Mesothelial cell of epicardium (in vitro differentiated cells): ENCODE measurements at regions not wholly inside any gene's neighbourhood (a gene's known extent, or its start where the extent isn't known, plus 50 kb on each side); places are given as distances from the start of the nearest gene placed in this dataset.

Experiments used
- DNase-seq, 2 experiments: peaks; one replicate each; pipeline ENCODE4 v3.0.0; 2021; ENCODE audit warnings: low spot score in 2 of 2; ENCODE audit not compliant: unreplicated experiment in 2 of 2
- H3K27ac Mint-ChIP-seq: 2 replicates; pipeline ENCODE4 v1.8.0; 2021; ENCODE audit warnings: mixed read lengths
- H3K27me3 Mint-ChIP-seq: 2 replicates; pipeline ENCODE4 v1.8.0; 2021; ENCODE audit warnings: low read depth, mixed read lengths
- H3K36me3 Mint-ChIP-seq: 2 replicates; pipeline ENCODE4 v1.8.0; 2021; ENCODE audit warnings: mixed read lengths
- H3K4me1 Mint-ChIP-seq: 2 replicates; pipeline ENCODE4 v1.8.0; 2021; ENCODE audit warnings: mixed read lengths
- H3K4me3 Mint-ChIP-seq: 2 replicates; pipeline ENCODE4 v1.8.0; 2021; ENCODE audit warnings: mild to moderate bottlenecking, moderate library complexity, mixed read lengths
- H3K9me3 Mint-ChIP-seq: 2 replicates; pipeline ENCODE4 v1.8.0; 2021; ENCODE audit warnings: mixed read lengths
- CTCF ChIP-seq: fragments of 200-600 bp; sonication (generic); IDR thresholded peaks from one replicate; pipeline ENCODE4 v1.5.0; 2021; ENCODE audit warnings: antibody characterized with exemption; ENCODE audit not compliant: unreplicated experiment

- TF ChIP-seq CTCF = no peak
- H3K9me3 Mint-ChIP-seq = no peaks in the 10 kb centered on the region
- H3K4me1 Mint-ChIP-seq = no peaks in the 10 kb centered on the region
- peaks cover 3% of the 10 kb centered on the region for H3K27me3 Mint-ChIP-seq
- no peak overlapping the region for H3K4me3 Mint-ChIP-seq
- H3K27ac Mint-ChIP-seq = no peak overlapping the region
- DNase-seq = no peak
- H3K36me3 Mint-ChIP-seq = no peaks in the 10 kb centered on the region
Observed at GRCh38 chr10:113319479-113319878, 233.4 kb upstream of the HABP2 start.

- Mint-ChIP-seq H3K27ac (no peak overlapping the region), H3K36me3 (no peaks in the 10 kb centered on the region), H3K4me1 (no peaks in the 10 kb centered on the region), H3K4me3 (no peak overlapping the region), H3K27me3 (peaks cover 3% of the 10 kb centered on the region), H3K9me3 (no peaks in the 10 kb centered on the region)
- DNase-seq = no peak
- no peak for TF ChIP-seq CTCF
Observed at GRCh38 chr10:113320211-113320610, 232.6 kb upstream of the HABP2 start.

GRCh38 chr10:113320987-113321386 is 231.9 kb upstream of the HABP2 start:
- H3K9me3 Mint-ChIP-seq = no peaks in the 10 kb centered on the region
- no peaks in the 10 kb centered on the region for H3K4me1 Mint-ChIP-seq
- H3K36me3 Mint-ChIP-seq = no peaks in the 10 kb centered on the region
- no peak for TF ChIP-seq CTCF
- no peak for DNase-seq
- H3K27ac Mint-ChIP-seq = no peak overlapping the region
- H3K4me3 Mint-ChIP-seq = no peak overlapping the region
- H3K27me3 Mint-ChIP-seq = peaks cover 3% of the 10 kb centered on the region

DNA sequence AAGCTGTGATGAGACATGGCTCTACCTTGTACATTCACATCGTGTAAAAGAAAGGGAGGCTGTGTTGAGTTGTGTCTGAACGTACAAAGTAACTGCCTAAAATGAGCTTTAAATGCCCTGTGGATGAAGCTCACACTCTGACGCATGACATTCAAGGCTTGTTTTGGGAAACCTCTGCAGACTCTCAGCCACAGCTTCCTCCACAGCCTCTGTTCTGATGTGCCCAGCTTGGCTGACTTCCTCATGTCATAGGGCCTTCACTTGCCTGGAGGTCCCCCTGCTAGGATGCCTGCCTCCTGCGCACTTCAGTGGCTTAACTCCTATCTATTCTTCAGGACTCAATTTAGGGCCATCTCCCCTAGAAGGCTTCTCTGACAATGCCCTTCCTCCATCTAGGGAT is 230.0 kb upstream of the HABP2 start:
- Mint-ChIP-seq H3K27ac (no peak overlapping the region), H3K36me3 (no peaks in the 10 kb centered on the region), H3K4me1 (no peaks in the 10 kb centered on the region), H3K27me3 (peaks cover 3% of the 10 kb centered on the region), H3K9me3 (no peaks in the 10 kb centered on the region), H3K4me3 (no peak overlapping the region)
- no peak for TF ChIP-seq CTCF
- no peak for DNase-seq

DNA sequence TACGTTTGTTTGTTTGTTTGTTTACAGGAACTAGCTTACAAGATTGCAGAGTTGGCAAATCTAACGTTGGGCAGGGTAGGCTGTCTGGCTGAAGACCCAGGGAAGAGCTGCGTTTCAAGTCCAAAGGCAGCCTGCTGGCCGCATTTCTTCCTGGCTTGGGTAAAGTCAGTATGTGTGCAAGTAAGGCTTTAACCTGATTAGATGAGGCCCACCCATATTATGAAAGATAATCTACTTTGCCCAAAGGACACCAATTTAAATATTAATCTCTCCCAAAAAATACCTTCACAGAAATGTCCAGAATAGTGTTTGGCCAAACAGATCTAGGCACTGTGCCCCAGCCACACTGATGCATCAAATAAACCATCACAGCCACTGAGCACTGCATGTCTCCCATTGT is 228.9 kb upstream of the HABP2 start:
- Mint-ChIP-seq H3K9me3 (no peaks in the 10 kb centered on the region), H3K27ac (no peak overlapping the region)
- TF ChIP-seq CTCF = no peak

More for the DNA sequence above, 228.9 kb upstream of the HABP2 start:
- Mint-ChIP-seq H3K36me3 (no peaks in the 10 kb centered on the region), H3K4me3 (no peak overlapping the region), H3K27me3 (peaks cover 3% of the 10 kb centered on the region), H3K4me1 (no peaks in the 10 kb centered on the region)
- DNase-seq = no peak
